B cell (primary cell): ENCODE measurements at regions not wholly inside any gene's neighbourhood (a gene's known extent, or its start where the extent isn't known, plus 50 kb on each side); places are given as distances from the start of the nearest gene placed in this dataset.

Experiments used
- EZH2 ChIP-seq: IDR thresholded peaks from 2 replicates; pipeline ENCODE4 v1.6.1; 2012; ENCODE audit warnings: borderline replicate concordance, low read depth, mild to moderate bottlenecking, moderate library complexity, low read length; ENCODE audit not compliant: insufficient read depth, poor library complexity, severe bottlenecking
- TF ChIP-seq, protein P1 (sequence below): fragments of 200-600 bp; IDR thresholded peaks from one replicate; pipeline ENCODE4 v1.8.0; 2022; ENCODE audit warnings: antibody characterized with exemption, mild to moderate bottlenecking

DNA sequence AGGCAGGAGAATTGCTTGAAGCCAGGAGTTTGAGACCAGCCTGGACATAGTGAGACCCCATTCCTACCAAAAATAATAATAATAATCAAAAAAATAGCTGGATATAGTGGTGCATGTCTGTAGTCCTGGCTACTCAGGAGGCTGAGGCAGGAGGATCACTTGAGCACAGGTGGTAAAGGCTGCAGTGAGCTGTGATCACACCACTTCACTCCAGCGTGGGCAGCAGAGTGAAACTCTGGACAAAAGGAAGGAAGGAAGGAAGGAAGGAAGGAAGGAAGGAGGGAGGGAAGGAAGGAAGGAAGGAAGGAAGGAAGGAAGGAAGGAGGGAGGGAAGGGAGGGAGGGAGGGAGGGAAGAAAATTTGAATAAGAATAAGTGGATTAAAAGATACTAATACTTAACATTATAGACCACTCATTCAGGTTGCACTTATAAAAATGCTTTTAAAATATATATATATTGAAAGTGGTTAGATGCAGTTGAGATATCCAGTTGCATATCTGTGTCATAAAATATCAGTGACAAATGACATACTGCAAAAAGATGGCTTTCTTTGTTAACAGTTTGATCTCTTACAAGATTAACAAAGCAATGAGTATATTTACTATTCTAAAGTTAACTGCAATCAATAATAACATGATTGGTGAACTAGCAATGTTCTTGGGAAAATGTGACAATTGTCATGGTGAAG lies 702.4 kb downstream of the CPS1 start:
- TF ChIP-seq, protein P1, sequence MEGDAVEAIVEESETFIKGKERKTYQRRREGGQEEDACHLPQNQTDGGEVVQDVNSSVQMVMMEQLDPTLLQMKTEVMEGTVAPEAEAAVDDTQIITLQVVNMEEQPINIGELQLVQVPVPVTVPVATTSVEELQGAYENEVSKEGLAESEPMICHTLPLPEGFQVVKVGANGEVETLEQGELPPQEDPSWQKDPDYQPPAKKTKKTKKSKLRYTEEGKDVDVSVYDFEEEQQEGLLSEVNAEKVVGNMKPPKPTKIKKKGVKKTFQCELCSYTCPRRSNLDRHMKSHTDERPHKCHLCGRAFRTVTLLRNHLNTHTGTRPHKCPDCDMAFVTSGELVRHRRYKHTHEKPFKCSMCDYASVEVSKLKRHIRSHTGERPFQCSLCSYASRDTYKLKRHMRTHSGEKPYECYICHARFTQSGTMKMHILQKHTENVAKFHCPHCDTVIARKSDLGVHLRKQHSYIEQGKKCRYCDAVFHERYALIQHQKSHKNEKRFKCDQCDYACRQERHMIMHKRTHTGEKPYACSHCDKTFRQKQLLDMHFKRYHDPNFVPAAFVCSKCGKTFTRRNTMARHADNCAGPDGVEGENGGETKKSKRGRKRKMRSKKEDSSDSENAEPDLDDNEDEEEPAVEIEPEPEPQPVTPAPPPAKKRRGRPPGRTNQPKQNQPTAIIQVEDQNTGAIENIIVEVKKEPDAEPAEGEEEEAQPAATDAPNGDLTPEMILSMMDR = no peak
- TF ChIP-seq EZH2 = no peak
